DOHH2 (cell line): ENCODE measurements at regions not wholly inside any gene's neighbourhood (a gene's known extent, or its start where the extent isn't known, plus 50 kb on each side); places are given as distances from the start of the nearest gene placed in this dataset.

ENCODE experiments used
- H3F3A ChIP-seq: fragments of 200-600 bp; sonication (generic), shearing (Covaris generic); 2 replicates; pipeline ENCODE4 v1.6.0; 2016; ENCODE audit warnings: antibody characterized with exemption, mild to moderate bottlenecking; ENCODE audit not compliant: control insufficient read depth, insufficient read depth
- H3K27ac ChIP-seq: fragments of 200-600 bp; sonication (generic); 2 replicates; pipeline ENCODE4 v1.5.1; 2014; ENCODE audit warnings: low read depth, mild to moderate bottlenecking, low read length, moderate library complexity
- H3K27me3 ChIP-seq: fragments of 200-600 bp; sonication (generic); 2 replicates; pipeline ENCODE4 v1.6.1; 2014; ENCODE audit warnings: mild to moderate bottlenecking, low read length, mixed read lengths; ENCODE audit not compliant: control insufficient read depth
- H3K36me3 ChIP-seq: fragments of 200-600 bp; sonication (generic); 2 replicates; pipeline ENCODE4 v1.6.1; 2014; ENCODE audit warnings: mild to moderate bottlenecking, low read length, moderate library complexity, mixed read lengths; ENCODE audit not compliant: control insufficient read depth
- H3K4me1 ChIP-seq: fragments of 200-600 bp; sonication (generic); 2 replicates; pipeline ENCODE4 v1.6.1; 2014; ENCODE audit warnings: mild to moderate bottlenecking, low read length, mixed read lengths; ENCODE audit not compliant: control insufficient read depth
- H3K4me2 ChIP-seq: fragments of 200-600 bp; sonication (generic); 2 replicates; pipeline ENCODE4 v1.6.0; 2014; ENCODE audit warnings: mild to moderate bottlenecking, low read length, moderate library complexity
- H3K4me3 ChIP-seq: fragments of 200-600 bp; sonication (generic); 2 replicates; pipeline ENCODE4 v1.5.1; 2014; ENCODE audit warnings: mild to moderate bottlenecking, low read length, mixed read lengths
- H3K79me2 ChIP-seq: fragments of 200-600 bp; sonication (generic); 2 replicates; pipeline ENCODE4 v1.6.1; 2014; ENCODE audit warnings: mild to moderate bottlenecking, low read length, mixed read lengths; ENCODE audit not compliant: control insufficient read depth
- H3K9me2 ChIP-seq: fragments of 200-600 bp; sonication (generic); replicated peaks from 2 replicates; pipeline ENCODE4 v1.6.1; 2014; ENCODE audit warnings: mild to moderate bottlenecking, low read length, mixed read lengths; ENCODE audit not compliant: control insufficient read depth
- H3K9me3 ChIP-seq: fragments of 200-600 bp; sonication (generic); 2 replicates; pipeline ENCODE4 v1.6.1; 2014; ENCODE audit warnings: antibody characterized with exemption, low read length, mixed read lengths; ENCODE audit not compliant: control insufficient read depth, insufficient read depth
- H4K20me1 ChIP-seq: fragments of 200-600 bp; sonication (generic); 2 replicates; pipeline ENCODE4 v1.6.0; 2014; ENCODE audit warnings: low read depth, mild to moderate bottlenecking, antibody characterized with exemption, low read length, moderate library complexity; ENCODE audit not compliant: control insufficient read depth, insufficient read depth
- CTCF ChIP-seq: fragments of 200-600 bp; sonication (generic); IDR thresholded peaks from one replicate; pipeline ENCODE4 v1.5.1; 2014; ENCODE audit warnings: antibody characterized with exemption, mild to moderate bottlenecking, low read depth, low read length; ENCODE audit not compliant: poor library complexity, severe bottlenecking
- EZH2phosphoT487 ChIP-seq: fragments of 200-600 bp; sonication (generic); IDR thresholded peaks from 2 replicates; pipeline ENCODE4 v1.6.1; 2017; ENCODE audit warnings: borderline replicate concordance, mild to moderate bottlenecking, antibody characterized with exemption, low read length, moderate library complexity, mixed read lengths

- no peaks in the 10 kb centered on the region for H3K79me2 ChIP-seq
- H3K9me2 ChIP-seq: no peaks in the 10 kb centered on the region
- no peaks in the 10 kb centered on the region for H3K4me1 ChIP-seq
- no peak overlapping the region for H3K4me2 ChIP-seq
- no peak overlapping the region for H3K27ac ChIP-seq
- no peaks in the 10 kb centered on the region for H3K9me3 ChIP-seq
- no peaks in the 10 kb centered on the region for H4K20me1 ChIP-seq
- no peak overlapping the region for H3K4me3 ChIP-seq
- TF ChIP-seq CTCF (no peak), EZH2phosphoT487 (no peak)
- H3K27me3 ChIP-seq: no peaks in the 10 kb centered on the region
- H3K36me3 ChIP-seq: no peaks in the 10 kb centered on the region
- no peaks in the 10 kb centered on the region for H3F3A ChIP-seq
Measured at GRCh38 chr2:238591732-238592131, 165.0 kb downstream of the ASB1 start.

GRCh38 chr2:238593236-238593635 lies 166.5 kb downstream of the ASB1 start:
- Histone ChIP-seq H3K27me3 (no peaks in the 10 kb centered on the region), H3K4me1 (no peaks in the 10 kb centered on the region), H3K9me2 (no peaks in the 10 kb centered on the region), H3K79me2 (no peaks in the 10 kb centered on the region), H3K4me3 (no peak overlapping the region), H4K20me1 (no peaks in the 10 kb centered on the region), H3F3A (no peaks in the 10 kb centered on the region), H3K27ac (no peak overlapping the region), H3K36me3 (no peaks in the 10 kb centered on the region), H3K9me3 (no peaks in the 10 kb centered on the region), H3K4me2 (no peak overlapping the region)
- TF ChIP-seq CTCF (no peak), EZH2phosphoT487 (no peak)

GRCh38 chr2:238593678-238594077 lies 167.0 kb downstream of the ASB1 start:
- H3K27ac ChIP-seq: no peak overlapping the region
- no peaks in the 10 kb centered on the region for H3K36me3 ChIP-seq
- H3K79me2 ChIP-seq: no peaks in the 10 kb centered on the region
- no peaks in the 10 kb centered on the region for H3K4me1 ChIP-seq
- no peak overlapping the region for H3K4me3 ChIP-seq
- no peaks in the 10 kb centered on the region for H3K9me2 ChIP-seq
- no peaks in the 10 kb centered on the region for H3F3A ChIP-seq
- no peaks in the 10 kb centered on the region for H3K27me3 ChIP-seq
- H3K9me3 ChIP-seq: no peaks in the 10 kb centered on the region
- no peak overlapping the region for H3K4me2 ChIP-seq
- TF ChIP-seq EZH2phosphoT487: no peak
- no peaks in the 10 kb centered on the region for H4K20me1 ChIP-seq

- no peaks in the 10 kb centered on the region for H3F3A ChIP-seq
- H3K4me2 ChIP-seq: no peak overlapping the region
- no peaks in the 10 kb centered on the region for H3K4me1 ChIP-seq
- no peaks in the 10 kb centered on the region for H3K9me2 ChIP-seq
- no peaks in the 10 kb centered on the region for H3K27me3 ChIP-seq
- no peaks in the 10 kb centered on the region for H3K79me2 ChIP-seq
- no peaks in the 10 kb centered on the region for H3K9me3 ChIP-seq
- no peak overlapping the region for H3K27ac ChIP-seq
- H3K36me3 ChIP-seq: no peaks in the 10 kb centered on the region
- no peak overlapping the region for H3K4me3 ChIP-seq
- H4K20me1 ChIP-seq: no peaks in the 10 kb centered on the region
- TF ChIP-seq EZH2phosphoT487 (no peak), CTCF (no peak)
Measured at GRCh38 chr2:238594796-238595749, 168.3 kb downstream of the ASB1 start.
